RWPE2 (cell line): ENCODE measurements at regions not wholly inside any gene's neighbourhood (a gene's known extent, or its start where the extent isn't known, plus 50 kb on each side); places are given as distances from the start of the nearest gene placed in this dataset.
A peak's percentile ranks its signal among the peaks of the same experiment; 100 is the strongest.

ENCODE experiments used
- ATAC-seq: fragments of 200-7000 bp; cut with Tn5 transposase; 3 replicates; pipeline ENCODE4 v1.9.1; 2021; ENCODE audit warnings: low read depth
- DNase-seq: peaks from one replicate; pipeline ENCODE4 v3.0.0-alpha.2; 2020; ENCODE audit warnings: low spot score
- H3K27ac ChIP-seq: fragments of 450-650 bp; 2 replicates; pipeline ENCODE4 v1.5.1; 2017; ENCODE audit warnings: mild to moderate bottlenecking; ENCODE audit not compliant: poor library complexity, severe bottlenecking
- H3K27me3 ChIP-seq: fragments of 250-450 bp; sonication (Bioruptor Pico); 2 replicates; pipeline ENCODE4 v1.5.1; 2021; ENCODE audit warnings: mild to moderate bottlenecking, moderate library complexity; ENCODE audit not compliant: insufficient read depth, poor library complexity, severe bottlenecking
- H3K36me3 ChIP-seq: fragments of 250-450 bp; sonication (Bioruptor Pico); 2 replicates; pipeline ENCODE4 v1.5.1; 2020; ENCODE audit warnings: low read depth, mild to moderate bottlenecking, moderate library complexity
- H3K4me1 ChIP-seq: fragments of 250-450 bp; sonication (Bioruptor Pico); 2 replicates; pipeline ENCODE4 v1.5.1; 2021; ENCODE audit warnings: mild to moderate bottlenecking, moderate library complexity; ENCODE audit not compliant: insufficient read depth, poor library complexity, severe bottlenecking
- H3K4me3 ChIP-seq: fragments of 250-450 bp; sonication (Bioruptor Pico); 2 replicates; pipeline ENCODE4 v1.5.1; 2021; ENCODE audit warnings: mild to moderate bottlenecking, moderate library complexity; ENCODE audit not compliant: severe bottlenecking
- H3K9me3 ChIP-seq: fragments of 250-450 bp; sonication (Bioruptor Pico); 2 replicates; pipeline ENCODE4 v1.5.1; 2021; ENCODE audit warnings: mild to moderate bottlenecking, moderate library complexity; ENCODE audit not compliant: severe bottlenecking
- TF ChIP-seq, protein P1 (sequence below): fragments of 450-650 bp; IDR thresholded peaks from one replicate; pipeline ENCODE4 v1.5.1; 2017; ENCODE audit warnings: mild to moderate bottlenecking, moderate library complexity; ENCODE audit not compliant: poor library complexity, severe bottlenecking

DNA sequence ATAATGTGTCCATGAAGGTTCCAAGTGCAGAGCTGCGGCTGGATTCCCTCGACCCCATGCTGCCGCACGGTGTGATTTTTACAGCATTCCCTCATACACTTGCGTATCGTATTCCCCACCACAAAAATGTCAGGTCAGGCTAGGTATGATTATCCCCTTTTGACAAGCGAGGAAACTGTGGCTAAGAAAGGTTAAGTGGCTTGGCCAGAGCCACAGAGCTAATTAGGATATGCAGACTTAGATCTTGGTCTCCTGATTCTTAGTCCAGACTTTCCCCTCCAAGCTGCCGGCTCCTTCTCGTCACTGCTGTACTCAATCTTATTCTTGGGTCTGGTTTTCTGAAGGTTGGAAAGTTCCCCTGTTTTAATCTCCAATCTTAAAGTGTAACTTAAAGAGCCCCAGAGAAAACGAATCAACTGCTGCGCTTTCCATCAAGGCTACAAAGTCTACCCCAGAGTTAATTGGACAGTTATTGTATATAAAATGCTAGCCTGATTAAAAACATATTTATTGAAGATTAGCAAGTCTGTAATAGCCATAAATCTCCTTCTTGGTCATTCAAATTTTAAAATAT lies 176.6 kb downstream of the ADAMTS15 start:
- ATAC-seq (no peak), DNase-seq (no peak)
- no peaks in the 10 kb centered on the region for H3K36me3 ChIP-seq
- no peaks in the 10 kb centered on the region for H3K4me1 ChIP-seq
- no peaks in the 10 kb centered on the region for H3K9me3 ChIP-seq
- no peak overlapping the region for H3K27ac ChIP-seq
- H3K4me3 ChIP-seq = no peak overlapping the region
- TF ChIP-seq, protein P1, sequence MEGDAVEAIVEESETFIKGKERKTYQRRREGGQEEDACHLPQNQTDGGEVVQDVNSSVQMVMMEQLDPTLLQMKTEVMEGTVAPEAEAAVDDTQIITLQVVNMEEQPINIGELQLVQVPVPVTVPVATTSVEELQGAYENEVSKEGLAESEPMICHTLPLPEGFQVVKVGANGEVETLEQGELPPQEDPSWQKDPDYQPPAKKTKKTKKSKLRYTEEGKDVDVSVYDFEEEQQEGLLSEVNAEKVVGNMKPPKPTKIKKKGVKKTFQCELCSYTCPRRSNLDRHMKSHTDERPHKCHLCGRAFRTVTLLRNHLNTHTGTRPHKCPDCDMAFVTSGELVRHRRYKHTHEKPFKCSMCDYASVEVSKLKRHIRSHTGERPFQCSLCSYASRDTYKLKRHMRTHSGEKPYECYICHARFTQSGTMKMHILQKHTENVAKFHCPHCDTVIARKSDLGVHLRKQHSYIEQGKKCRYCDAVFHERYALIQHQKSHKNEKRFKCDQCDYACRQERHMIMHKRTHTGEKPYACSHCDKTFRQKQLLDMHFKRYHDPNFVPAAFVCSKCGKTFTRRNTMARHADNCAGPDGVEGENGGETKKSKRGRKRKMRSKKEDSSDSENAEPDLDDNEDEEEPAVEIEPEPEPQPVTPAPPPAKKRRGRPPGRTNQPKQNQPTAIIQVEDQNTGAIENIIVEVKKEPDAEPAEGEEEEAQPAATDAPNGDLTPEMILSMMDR = no peak
- no peaks in the 10 kb centered on the region for H3K27me3 ChIP-seq

DNA sequence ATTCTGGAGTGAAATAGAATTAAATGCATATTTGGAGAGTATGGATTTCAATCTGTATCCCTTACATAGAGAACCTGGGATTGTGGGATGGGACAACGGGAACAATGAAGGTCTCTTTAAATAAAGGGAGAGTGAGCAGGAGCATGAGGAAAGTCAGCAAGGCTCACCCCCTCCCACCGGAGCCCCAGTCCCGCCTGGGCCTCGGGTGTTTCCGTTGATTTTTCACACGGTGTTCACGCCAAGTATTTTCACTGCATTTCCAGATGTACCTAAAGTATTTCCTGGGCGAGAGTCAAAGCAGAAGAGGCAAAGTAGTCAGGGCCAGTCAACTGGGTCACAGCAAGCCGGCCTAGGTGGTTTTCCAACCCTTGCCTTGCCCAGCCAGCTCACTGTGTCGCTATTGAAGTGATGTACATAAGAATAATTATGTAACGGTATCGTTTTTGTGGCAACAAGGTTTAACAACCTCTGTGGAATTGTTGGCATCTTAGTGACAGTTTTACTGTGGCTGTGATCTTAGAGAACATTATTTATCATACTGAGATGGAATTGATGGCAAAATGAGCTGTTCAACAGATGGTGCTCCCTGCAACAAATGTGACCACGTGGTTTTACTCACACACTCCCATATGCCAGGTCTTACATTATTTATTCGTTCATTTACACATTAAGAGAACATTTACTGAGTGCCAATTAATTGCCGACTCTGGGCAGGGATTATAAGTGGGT lies 177.3 kb downstream of the ADAMTS15 start:
- H3K4me3 ChIP-seq = no peak overlapping the region
- no peak for ATAC-seq
- H3K27ac ChIP-seq = no peak overlapping the region
- no peaks in the 10 kb centered on the region for H3K27me3 ChIP-seq
- TF ChIP-seq, protein P1 = no peak
- DNase-seq = no peak
- peaks cover 4% of the 10 kb centered on the region for H3K4me1 ChIP-seq
- no peaks in the 10 kb centered on the region for H3K36me3 ChIP-seq
- no peaks in the 10 kb centered on the region for H3K9me3 ChIP-seq

DNA sequence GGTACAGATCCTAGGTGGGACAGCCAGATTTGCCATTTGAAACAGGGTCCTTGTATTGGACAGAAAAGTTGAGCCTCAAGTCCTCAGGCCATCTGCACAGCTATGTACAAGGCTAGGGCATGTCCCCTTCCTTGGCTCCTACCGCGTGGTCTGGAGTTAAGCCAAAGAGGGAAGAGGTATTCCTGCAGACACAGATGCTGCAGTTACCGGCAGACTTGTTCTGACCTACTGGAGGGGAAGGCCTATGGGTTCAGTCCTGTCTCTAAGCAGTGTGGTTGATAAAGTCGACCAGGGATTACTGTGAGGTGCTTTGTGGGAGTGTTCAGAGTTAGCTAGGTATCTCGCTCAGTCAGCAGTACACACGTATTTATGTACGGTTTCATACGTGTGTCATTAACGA lies 180.6 kb downstream of the ADAMTS15 start:
- H3K27ac ChIP-seq = no peak overlapping the region
- no peak overlapping the region for H3K4me3 ChIP-seq
- H3K9me3 ChIP-seq = no peaks in the 10 kb centered on the region
- no peaks in the 10 kb centered on the region for H3K27me3 ChIP-seq
- H3K36me3 ChIP-seq = no peaks in the 10 kb centered on the region
- no peak for DNase-seq
- H3K4me1 ChIP-seq = peaks cover 16% of the 10 kb centered on the region
- no peak for ATAC-seq
- TF ChIP-seq, protein P1 = no peak

DNA sequence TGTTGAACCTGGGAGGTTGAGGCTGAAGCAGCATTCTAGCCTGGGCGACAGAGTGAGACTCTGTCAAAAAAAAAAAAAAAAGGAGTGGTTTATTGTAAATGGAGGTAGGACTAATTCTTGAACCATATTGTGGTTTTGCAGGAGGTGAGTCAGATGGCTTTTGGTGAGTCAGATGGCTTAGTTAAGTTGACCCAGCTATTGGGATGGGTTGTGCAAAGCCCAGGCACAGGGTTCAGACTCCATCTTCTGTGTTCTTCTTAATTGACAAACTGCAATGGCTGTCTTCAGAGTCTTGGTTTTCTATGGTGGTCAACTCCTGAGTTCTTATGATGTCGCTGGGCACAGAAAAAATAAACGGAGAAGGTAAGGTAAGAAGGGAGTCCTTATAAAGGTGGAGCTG lies 182.7 kb downstream of the ADAMTS15 start:
- Histone ChIP-seq H3K4me3 (no peak overlapping the region), H3K27ac (peak overlapping the region; percentile 26), H3K27me3 (no peaks in the 10 kb centered on the region), H3K9me3 (no peaks in the 10 kb centered on the region), H3K4me1 (peaks cover 37% of the 10 kb centered on the region), H3K36me3 (no peaks in the 10 kb centered on the region)
- DNase-seq (no peak), ATAC-seq (peak; percentile 79)
- TF ChIP-seq, protein P1 = no peak

DNA sequence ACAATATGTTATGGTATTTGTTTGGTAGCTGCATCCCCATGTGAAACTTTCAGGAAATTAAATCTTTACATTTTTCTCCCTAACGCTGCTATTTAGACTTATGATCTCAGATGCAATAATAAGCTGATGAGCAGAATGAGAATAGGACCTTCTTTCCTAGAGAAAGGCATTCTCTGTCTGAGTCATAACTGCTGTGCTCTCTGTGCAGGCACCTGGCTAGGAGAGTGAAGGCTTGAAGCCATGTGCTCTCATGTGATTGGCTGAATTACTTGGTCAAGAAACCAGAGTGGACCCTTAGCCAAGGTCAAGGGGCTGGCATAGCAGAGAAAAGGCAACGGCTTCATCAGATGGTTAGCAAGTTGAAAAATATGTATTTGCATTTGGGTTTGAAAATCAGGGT lies 185.0 kb downstream of the ADAMTS15 start:
- DNase-seq (no peak), ATAC-seq (no peak)
- Histone ChIP-seq H3K27ac (peak overlapping the region; percentile 83), H3K36me3 (no peaks in the 10 kb centered on the region), H3K4me1 (peaks cover 53% of the 10 kb centered on the region), H3K4me3 (no peak overlapping the region), H3K27me3 (no peaks in the 10 kb centered on the region), H3K9me3 (no peaks in the 10 kb centered on the region)
- TF ChIP-seq, protein P1 = no peak
